GM18907 (cell line): ENCODE measurements at regions not wholly inside any gene's neighbourhood (a gene's known extent, or its start where the extent isn't known, plus 50 kb on each side); places are given as distances from the start of the nearest gene placed in this dataset.

Experiments used
- ATAC-seq: cut with Tn5 transposase; IDR thresholded peaks from one replicate; pipeline ENCODE4 v1.9.1; 2021; ENCODE audit warnings: mild to moderate bottlenecking, moderate library complexity; ENCODE audit not compliant: unreplicated experiment

GRCh38 chr7:22658031-22658430 lies 69.0 kb upstream of the IL6 start:
- ATAC-seq = no peak

GRCh38 chr7:22657479-22657878 lies 69.5 kb upstream of the IL6 start:
- no peak for ATAC-seq

GRCh38 chr7:22655781-22656180 lies 71.2 kb upstream of the IL6 start:
- no peak for ATAC-seq

GRCh38 chr7:22654831-22655230 lies 72.2 kb upstream of the IL6 start:
- ATAC-seq = no peak

GRCh38 chr7:22653951-22654350 lies 73.0 kb upstream of the IL6 start:
- no peak for ATAC-seq

GRCh38 chr7:22651534-22652243 lies 75.3 kb upstream of the IL6 start:
- no peak for ATAC-seq

GRCh38 chr7:22651036-22651435 lies 76.0 kb upstream of the IL6 start:
- no peak for ATAC-seq

- ATAC-seq = no peak
Observed at GRCh38 chr7:22649686-22650085, 77.3 kb upstream of the IL6 start.

- no peak for ATAC-seq
Observed at GRCh38 chr7:22647451-22648257, 79.3 kb upstream of the IL6 start.

GRCh38 chr7:22645418-22646181 lies 81.4 kb upstream of the IL6 start:
- no peak for ATAC-seq

GRCh38 chr7:22642454-22642853 lies 84.5 kb upstream of the IL6 start:
- ATAC-seq = no peak

- ATAC-seq = peak; percentile 95
Observed at GRCh38 chr7:22640269-22640668, 86.7 kb upstream of the IL6 start.

GRCh38 chr7:22639396-22639795 lies 87.6 kb upstream of the IL6 start:
- ATAC-seq = no peak

GRCh38 chr7:22635349-22635748 lies 91.7 kb upstream of the IL6 start:
- no peak for ATAC-seq

- ATAC-seq = no peak
Observed at GRCh38 chr7:22633954-22634474, 93.0 kb upstream of the IL6 start.

- ATAC-seq = no peak
Observed at GRCh38 chr7:22633286-22633953, 93.6 kb upstream of the IL6 start.

GRCh38 chr7:22632674-22633073 lies 94.3 kb upstream of the IL6 start:
- no peak for ATAC-seq

GRCh38 chr7:22631730-22632129 lies 95.3 kb upstream of the IL6 start:
- no peak for ATAC-seq

- ATAC-seq = no peak
Observed at GRCh38 chr7:22630069-22630468, 96.9 kb upstream of the IL6 start.

- ATAC-seq = no peak
Observed at GRCh38 chr7:22629056-22629455, 97.9 kb upstream of the IL6 start.

- ATAC-seq = no peak
Observed at GRCh38 chr7:22628112-22628511, 98.9 kb upstream of the IL6 start.
